GM18507 (cell line): ENCODE measurements at regions not wholly inside any gene's neighbourhood (a gene's known extent, or its start where the extent isn't known, plus 50 kb on each side); places are given as distances from the start of the nearest gene placed in this dataset.

Experiments
- DNase-seq: peaks from one replicate; pipeline ENCODE4 v3.0.0; 2011; ENCODE audit warnings: low read depth; ENCODE audit not compliant: insufficient read length; ENCODE audit errors: extremely low spot score
- FAIRE-seq: peaks from 2 replicates; lab custom pipeline; 2011; peaks lifted over from hg19 to GRCh38; lab: Jason Lieb, UNC

- no peak for FAIRE-seq
Observed at GRCh38 chr22:49019737-49020713, 807.6 kb downstream of the BRD1 start.

GRCh38 chr22:49018601-49019000 is 809.1 kb downstream of the BRD1 start:
- FAIRE-seq (no peak), DNase-seq (no peak)

More at GRCh38 chr22:49019737-49020713, 807.6 kb downstream of the BRD1 start:
- no peak for DNase-seq

- DNase-seq (no peak), FAIRE-seq (no peak)
Observed at GRCh38 chr22:49017482-49018329, 810.0 kb downstream of the BRD1 start.

GRCh38 chr22:49016909-49017481 is 810.7 kb downstream of the BRD1 start:
- FAIRE-seq (no peak), DNase-seq (no peak)

- FAIRE-seq (no peak), DNase-seq (no peak)
Observed at GRCh38 chr22:49015993-49016908, 811.4 kb downstream of the BRD1 start.

- DNase-seq = no peak
- no peak for FAIRE-seq
Observed at GRCh38 chr22:49015459-49015858, 812.2 kb downstream of the BRD1 start.

GRCh38 chr22:49014227-49015201 is 813.2 kb downstream of the BRD1 start:
- DNase-seq (no peak), FAIRE-seq (no peak)

- FAIRE-seq (no peak), DNase-seq (no peak)
Observed at GRCh38 chr22:49013707-49014106, 814.0 kb downstream of the BRD1 start.

GRCh38 chr22:49012712-49013395 is 814.8 kb downstream of the BRD1 start:
- FAIRE-seq = no peak
- no peak for DNase-seq

GRCh38 chr22:49011769-49012648 is 815.7 kb downstream of the BRD1 start:
- no peak for FAIRE-seq

GRCh38 chr22:49011379-49011768 is 816.3 kb downstream of the BRD1 start:
- no peak for FAIRE-seq
- DNase-seq = no peak

More at GRCh38 chr22:49011769-49012648, 815.7 kb downstream of the BRD1 start:
- DNase-seq = no peak

- no peak for DNase-seq
- FAIRE-seq = no peak
Observed at GRCh38 chr22:49010901-49011300, 816.8 kb downstream of the BRD1 start.

- no peak for FAIRE-seq
- DNase-seq = no peak
Observed at GRCh38 chr22:49010070-49010863, 817.4 kb downstream of the BRD1 start.

GRCh38 chr22:49009359-49010063 is 818.2 kb downstream of the BRD1 start:
- DNase-seq (no peak), FAIRE-seq (no peak)

- no peak for DNase-seq
- FAIRE-seq = no peak
Observed at GRCh38 chr22:49008682-49009235, 818.9 kb downstream of the BRD1 start.
